ENCODE measurements at regions not wholly inside any gene's neighbourhood (a gene's known extent, or its start where the extent isn't known, plus 50 kb on each side); places are given as distances from the start of the nearest gene placed in this dataset.

- TF ChIP-seq FOXM1 (IDR thresholded peaks at IDR 0.05; ENCODE audit: borderline replicate concordance, low read depth) (no peak), NFIC (IDR thresholded peaks at IDR 0.05) (no peak), EP300 (IDR thresholded peaks at IDR 0.05; ENCODE audit: borderline replicate concordance) (no peak), CEBPB (IDR thresholded peaks at IDR 0.05) (no peak), YY1 (IDR thresholded peaks at IDR 0.05; ENCODE audit: low read depth) (no peak), TAF1 (IDR thresholded peaks at IDR 0.05; ENCODE audit: low read depth) (no peak)
These were observed 350.0 kb downstream of the KCNJ2 start for GRCh38 chr17:70519300-70519699.
